ENCODE measurements at regions not wholly inside any gene's neighbourhood (a gene's known extent, or its start where the extent isn't known, plus 50 kb on each side); places are given as distances from the start of the nearest gene placed in this dataset.

- Histone ChIP-seq H3K9me2 (no peaks in the 10 kb centered on the region), H3K27me3 (ENCODE audit: insufficient read depth) (no peaks in the 10 kb centered on the region), H3K9me3 (no peaks in the 10 kb centered on the region), H3K4me1 (ENCODE audit: control insufficient read depth in 1 of 2, insufficient read depth in 2 of 2, low read depth in 1 of 2, low read length in 1 of 2) (no peaks in the 10 kb centered on the region), H3K4me2 (no peak overlapping the region), H3K79me2 (ENCODE audit: insufficient read depth) (no peaks in the 10 kb centered on the region), H4K20me1 (ENCODE audit: insufficient read depth) (no peaks in the 10 kb centered on the region), H3F3A (replicated peaks; ENCODE audit: insufficient read depth) (no peaks in the 10 kb centered on the region), H3K27ac (ENCODE audit: low read depth in 2 of 2, low read length in 1 of 2) (no peak overlapping the region), H3K4me3 (ENCODE audit: low read depth in 2 of 2, low read length in 1 of 2) (no peak overlapping the region), H3K9ac (no peak overlapping the region), H3K36me3 (replicated peaks in 1 of 2; ENCODE audit: control insufficient read depth in 1 of 2, insufficient read depth in 2 of 2, low read length in 1 of 2) (no peaks in the 10 kb centered on the region), H2AFZ (ENCODE audit: low read depth) (no peak overlapping the region)
- ChIA-PET POLR2A (no interaction called here), CTCF (no interaction called here)
- no peak for TF ChIP-seq TAF1 (IDR thresholded peaks at IDR 0.05; ENCODE audit: borderline replicate concordance, low read depth, low read length)
- TF ChIP-seq EZH2phosphoT487 (IDR thresholded peaks at IDR 0.05; ENCODE audit: borderline replicate concordance, low read depth): no peak
- no peak for TF ChIP-seq NRF1 (IDR thresholded peaks at IDR 0.05; ENCODE audit: low read depth, low read length)
- TF ChIP-seq RCOR1 (IDR thresholded peaks at IDR 0.05; ENCODE audit: low read length): no peak
- TF ChIP-seq PBX3 (IDR thresholded peaks at IDR 0.05): no peak
- TF ChIP-seq JUND (IDR thresholded peaks at IDR 0.05): no peak
- no peak for TF ChIP-seq TEAD4 (IDR thresholded peaks at IDR 0.05; ENCODE audit: borderline replicate concordance, insufficient read depth)
- no peak for TF ChIP-seq RFX5 (IDR thresholded peaks at IDR 0.05; ENCODE audit: low read length)
- TF ChIP-seq MAX (IDR thresholded peaks at IDR 0.05; ENCODE audit: low read depth): no peak
- TF ChIP-seq CTCF (IDR thresholded peaks at IDR 0.05): no peak
- TF ChIP-seq ELF1 (IDR thresholded peaks at IDR 0.05): no peak
- no peak for TF ChIP-seq RAD21 (IDR thresholded peaks at IDR 0.05; ENCODE audit: low read length)
- TF ChIP-seq FOXM1 (IDR thresholded peaks at IDR 0.05; ENCODE audit: low read depth): no peak
- TF ChIP-seq SIN3A (IDR thresholded peaks at IDR 0.05; ENCODE audit: borderline replicate concordance, low read depth, low read length): no peak
- DNase-seq: no peak
- 9% methylated on average over 7 of the region's 7 CpGs for WGBS (ENCODE audit: low lambda C conversion rate)
These were observed 171.1 kb downstream of the DMRT2 start for GRCh38 chr9:1221298-1221697.

GRCh38 chr9:1222511-1222910, 172.4 kb downstream of the DMRT2 start:
- no peak for DNase-seq
- H3K9me3 ChIP-seq: no peaks in the 10 kb centered on the region
- H3K9ac ChIP-seq: no peak overlapping the region
- WGBS (ENCODE audit: low lambda C conversion rate): 3% methylated on average over 3 of the region's 3 CpGs
- TF ChIP-seq RXRA (IDR thresholded peaks at IDR 0.05; ENCODE audit: borderline replicate concordance, low read depth) (no peak), TEAD4 (IDR thresholded peaks at IDR 0.05; ENCODE audit: borderline replicate concordance, insufficient read depth) (no peak), RFX5 (IDR thresholded peaks at IDR 0.05; ENCODE audit: low read length) (no peak), ELF1 (IDR thresholded peaks at IDR 0.05) (no peak), SMC3 (IDR thresholded peaks at IDR 0.05; ENCODE audit: low read depth, low read length) (no peak), MEF2A (IDR thresholded peaks at IDR 0.05; ENCODE audit: borderline replicate concordance, low read depth) (no peak), YY1 (IDR thresholded peaks at IDR 0.05; ENCODE audit: low read depth) (no peak), POLR2AphosphoS5 (IDR thresholded peaks at IDR 0.05; ENCODE audit: low read depth, low read length) (no peak), GABPA (IDR thresholded peaks at IDR 0.05; ENCODE audit: low read depth) (no peak)
- H3K9me2 ChIP-seq: no peaks in the 10 kb centered on the region
- H3F3A ChIP-seq (replicated peaks; ENCODE audit: insufficient read depth): no peaks in the 10 kb centered on the region
- no peaks in the 10 kb centered on the region for H3K36me3 ChIP-seq (replicated peaks in 1 of 2; ENCODE audit: control insufficient read depth in 1 of 2, insufficient read depth in 2 of 2, low read length in 1 of 2)
- no peaks in the 10 kb centered on the region for H3K4me1 ChIP-seq (ENCODE audit: control insufficient read depth in 1 of 2, insufficient read depth in 2 of 2, low read depth in 1 of 2, low read length in 1 of 2)
- no peak overlapping the region for H3K4me3 ChIP-seq (ENCODE audit: low read depth in 2 of 2, low read length in 1 of 2)
- no peak overlapping the region for H3K4me2 ChIP-seq
- H3K79me2 ChIP-seq (ENCODE audit: insufficient read depth): no peaks in the 10 kb centered on the region
- CTCF ChIA-PET: no interaction called here
- no peak overlapping the region for H2AFZ ChIP-seq (ENCODE audit: low read depth)
- no peaks in the 10 kb centered on the region for H3K27me3 ChIP-seq (ENCODE audit: insufficient read depth)
- H4K20me1 ChIP-seq (ENCODE audit: insufficient read depth): no peaks in the 10 kb centered on the region
- no peak overlapping the region for H3K27ac ChIP-seq (ENCODE audit: low read depth in 2 of 2, low read length in 1 of 2)
- POLR2A ChIA-PET: no interaction called here
